DMS153 treated with DMSO at 0.1 percent for 48 hours (cell line): ENCODE measurements at regions not wholly inside any gene's neighbourhood (a gene's known extent, or its start where the extent isn't known, plus 50 kb on each side); places are given as distances from the start of the nearest gene placed in this dataset.

Source experiments
- DNase-seq: peaks from one replicate; lab custom pipeline; 2025; ENCODE audit not compliant: unreplicated experiment; lab: John Stamatoyannopoulos, UW

DNA sequence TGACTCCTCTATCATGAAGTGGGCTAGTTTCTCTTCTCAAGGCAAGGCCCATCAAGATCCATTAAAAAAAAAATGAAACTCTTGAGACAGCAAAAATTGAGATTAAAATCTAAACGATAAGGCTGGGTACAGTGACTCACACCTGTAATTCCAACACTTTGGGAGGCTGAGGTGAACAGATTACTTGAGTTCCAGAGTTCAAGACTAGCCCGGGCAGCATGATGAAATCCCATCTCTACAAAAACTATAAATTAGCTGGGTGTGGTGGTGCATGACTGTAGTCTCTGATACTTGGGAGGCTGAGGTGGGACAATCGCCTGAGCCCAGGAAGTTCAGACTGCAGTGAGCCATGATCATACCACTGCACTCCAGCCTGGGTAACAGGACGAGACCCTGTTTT lies 226.5 kb upstream of the SOX5 start:
- DNase-seq, result no peak

- DNase-seq, result no peak
Measured at GRCh38 chr12:24175284-24175683, 225.8 kb upstream of the SOX5 start.

GRCh38 chr12:24173067-24173466 lies 223.6 kb upstream of the SOX5 start:
- no peak for DNase-seq

- no peak for DNase-seq
Measured at GRCh38 chr12:24172773-24173066, 223.2 kb upstream of the SOX5 start.

DNA sequence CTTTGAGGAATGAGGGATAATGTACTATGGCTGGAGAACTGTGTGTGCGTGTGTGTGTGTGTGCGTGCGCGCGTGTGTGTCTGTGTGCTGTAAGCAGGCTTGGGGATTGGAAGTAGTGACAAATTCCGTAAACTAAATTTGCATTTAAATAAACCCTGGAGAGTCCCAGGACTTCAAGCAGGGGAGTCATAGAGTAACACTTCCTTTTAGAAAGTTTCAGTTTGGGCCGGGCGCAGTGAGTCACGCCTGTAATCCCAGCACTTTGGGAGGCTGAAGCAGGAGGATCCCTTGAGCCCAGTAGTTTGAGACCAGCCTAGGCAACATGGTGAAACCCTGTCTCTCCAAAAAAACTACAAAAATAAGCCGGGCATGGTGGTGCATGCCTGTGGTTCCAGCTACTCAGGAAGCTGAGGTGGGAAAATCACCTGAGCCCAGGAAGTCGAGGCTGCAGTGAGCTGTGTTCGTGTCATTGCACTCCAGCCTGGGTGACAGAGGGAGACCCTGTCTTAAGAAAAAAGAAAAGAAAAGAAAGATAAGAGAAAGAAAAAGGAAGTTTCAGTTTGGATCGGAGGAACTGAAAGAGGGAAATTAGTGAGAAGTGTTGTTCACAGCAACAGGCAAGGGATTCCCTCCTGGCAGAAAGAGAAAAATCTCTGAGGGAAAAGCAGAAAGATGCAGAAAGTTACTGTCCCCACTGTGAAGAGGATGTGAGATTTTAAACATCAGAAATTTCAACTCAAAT lies 222.7 kb upstream of the SOX5 start:
- no peak for DNase-seq

DNA sequence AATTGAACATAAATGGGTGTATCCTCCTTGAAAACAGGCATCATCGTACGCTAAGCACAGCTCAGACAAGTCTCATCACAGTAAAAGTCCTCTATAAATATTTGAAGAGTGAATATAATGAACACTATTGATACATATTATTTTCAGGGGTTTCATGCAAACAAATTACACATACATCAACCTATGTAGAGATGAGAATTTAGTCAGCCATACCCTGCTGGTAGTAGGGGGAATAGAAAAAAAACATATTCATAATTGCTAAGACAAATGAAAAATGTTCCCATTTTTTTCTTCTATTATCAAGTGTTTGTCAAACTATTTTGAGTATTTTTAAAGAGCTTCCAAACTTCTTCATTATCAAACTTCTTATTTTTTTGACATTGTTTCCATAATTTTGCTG lies 205.6 kb upstream of the SOX5 start:
- no peak for DNase-seq

DNA sequence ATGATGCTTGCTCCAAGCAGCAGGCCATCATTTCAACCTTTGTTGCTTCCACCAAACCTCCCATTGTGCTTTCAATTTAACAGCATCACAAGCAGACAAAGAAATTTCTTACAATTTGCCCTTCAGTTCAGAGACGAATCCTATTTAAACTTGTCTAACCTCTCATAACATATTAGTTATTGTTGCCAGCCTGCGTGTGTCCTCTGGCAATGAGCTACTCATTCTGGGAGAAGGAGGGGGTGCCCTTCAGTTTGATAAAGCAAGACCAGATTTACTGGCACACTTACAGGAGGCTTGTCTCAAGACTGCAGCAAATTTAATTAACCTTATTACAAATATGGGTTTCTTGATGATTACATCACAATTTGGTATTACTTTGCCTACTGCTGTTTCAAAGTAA lies 203.6 kb upstream of the SOX5 start:
- DNase-seq, result no peak

GRCh38 chr12:24152270-24152669 lies 202.8 kb upstream of the SOX5 start:
- DNase-seq, result no peak

- DNase-seq, result no peak
Measured at GRCh38 chr12:24143928-24144327, 194.5 kb upstream of the SOX5 start.

DNA sequence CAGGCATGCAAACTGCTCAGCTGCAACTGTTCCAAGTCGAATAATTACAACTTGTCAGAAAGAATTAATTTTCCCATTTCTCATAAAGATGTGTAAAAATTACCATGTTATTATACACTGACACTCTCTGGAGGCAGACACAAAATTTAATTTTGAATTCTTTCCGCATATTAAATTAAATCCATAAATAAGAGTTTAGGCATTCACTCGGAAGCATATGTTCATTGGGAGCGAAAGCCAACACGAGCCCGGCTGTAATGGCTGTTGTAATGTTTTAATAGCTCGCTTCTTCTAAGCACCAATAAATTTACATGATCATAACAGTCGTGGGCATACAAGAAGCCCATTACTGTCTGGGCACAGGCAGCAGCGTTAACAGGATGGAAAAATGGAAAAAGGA lies 189.6 kb upstream of the SOX5 start:
- no peak for DNase-seq

DNA sequence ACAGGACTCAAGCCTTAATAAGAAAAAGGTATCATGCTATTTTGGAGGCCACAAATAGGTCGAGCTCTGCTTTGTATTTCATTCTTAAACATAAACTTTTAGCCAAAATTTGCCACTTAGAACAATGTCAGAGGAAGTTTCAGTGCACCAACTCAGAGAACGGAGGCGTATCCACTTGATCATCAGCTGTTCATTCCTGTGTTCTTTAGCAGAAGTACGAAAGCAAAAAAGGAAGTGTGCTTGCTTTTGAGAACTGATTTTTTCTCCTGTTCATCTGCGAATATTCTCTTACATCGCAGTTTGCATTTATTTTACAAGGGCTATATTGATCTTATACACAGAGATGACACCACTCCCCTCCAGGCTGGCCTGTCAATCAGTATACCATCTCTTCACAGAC lies 188.6 kb upstream of the SOX5 start:
- no peak for DNase-seq

- no peak for DNase-seq
Measured at GRCh38 chr12:24135158-24135850, 185.8 kb upstream of the SOX5 start.

GRCh38 chr12:24134092-24134491 lies 184.6 kb upstream of the SOX5 start:
- DNase-seq, result no peak

DNA sequence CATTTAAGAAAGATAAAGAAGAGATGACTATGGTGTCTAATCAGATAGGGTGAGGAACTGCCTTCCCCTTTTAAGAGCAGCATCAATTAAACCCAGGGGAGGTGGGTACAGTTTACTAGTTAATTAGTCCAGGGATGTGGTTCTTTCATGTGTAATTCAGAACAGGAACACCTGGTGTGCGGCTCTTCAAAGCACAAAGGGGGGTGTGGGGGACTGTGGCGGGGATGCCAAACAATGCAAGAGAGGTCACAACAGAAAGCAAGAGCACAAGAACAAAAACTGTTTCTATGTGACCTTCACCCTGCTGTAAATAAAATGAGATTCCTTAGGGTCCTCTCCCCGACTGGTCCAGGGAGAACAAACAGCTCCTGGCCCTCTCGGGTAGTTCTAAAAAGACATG lies 183.9 kb upstream of the SOX5 start:
- DNase-seq, result peak; percentile 10

DNA sequence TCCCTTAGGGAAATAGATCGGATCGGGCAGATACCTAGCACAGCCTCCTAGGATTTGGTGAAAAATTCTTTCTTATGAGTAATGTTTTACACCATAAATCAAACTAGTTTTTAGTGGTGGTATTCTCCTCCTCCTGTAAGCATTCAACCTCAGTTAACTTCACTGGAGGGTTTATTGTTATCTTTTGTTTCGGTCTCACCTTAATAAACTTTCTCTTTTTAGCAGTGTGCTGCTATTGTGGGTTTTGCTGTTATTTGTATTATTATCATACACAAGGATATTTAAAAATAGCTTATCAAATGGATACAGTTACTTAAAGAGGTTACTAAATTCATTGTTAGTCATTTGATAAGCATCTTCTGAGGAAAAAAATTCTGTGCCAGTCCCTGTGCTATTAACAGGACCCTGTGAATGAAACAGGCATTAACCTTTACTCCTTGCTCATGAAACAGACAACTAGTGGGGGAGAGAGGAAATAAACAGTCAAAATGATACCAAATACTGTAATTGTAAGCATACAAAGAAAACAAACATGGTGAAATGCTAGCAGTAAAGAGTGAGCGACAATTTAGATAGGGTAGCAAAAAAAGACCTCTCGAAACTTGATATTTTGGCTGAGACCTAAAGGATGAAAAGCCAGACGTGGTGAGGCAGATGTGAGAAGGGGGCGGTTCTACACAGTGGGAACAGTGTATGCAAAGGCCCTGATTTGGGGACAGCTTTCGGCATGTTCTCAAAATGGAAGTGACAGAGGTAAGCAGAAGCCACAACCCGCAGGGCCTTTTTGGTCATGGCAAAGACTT lies 178.7 kb upstream of the SOX5 start:
- no peak for DNase-seq

DNA sequence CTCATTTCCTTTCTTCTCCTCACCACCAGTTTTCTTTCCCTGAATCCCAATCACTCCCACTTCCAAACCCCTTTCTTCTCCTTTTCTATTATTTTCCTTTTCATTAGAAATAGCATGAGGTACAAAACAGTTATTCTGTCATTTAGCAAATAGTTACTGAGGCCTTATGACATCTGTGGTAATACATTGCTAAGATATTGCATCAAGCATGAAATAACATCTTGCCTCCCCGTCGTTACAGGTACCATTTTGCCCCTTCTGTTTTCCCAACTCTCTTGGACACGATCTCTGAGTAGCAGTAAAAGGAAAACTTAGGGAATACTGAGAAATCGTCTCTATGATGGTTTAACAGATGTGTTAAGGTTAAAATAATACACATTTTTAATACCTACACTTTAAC lies 175.8 kb upstream of the SOX5 start:
- no peak for DNase-seq

GRCh38 chr12:24121911-24122310 lies 172.4 kb upstream of the SOX5 start:
- no peak for DNase-seq

DNA sequence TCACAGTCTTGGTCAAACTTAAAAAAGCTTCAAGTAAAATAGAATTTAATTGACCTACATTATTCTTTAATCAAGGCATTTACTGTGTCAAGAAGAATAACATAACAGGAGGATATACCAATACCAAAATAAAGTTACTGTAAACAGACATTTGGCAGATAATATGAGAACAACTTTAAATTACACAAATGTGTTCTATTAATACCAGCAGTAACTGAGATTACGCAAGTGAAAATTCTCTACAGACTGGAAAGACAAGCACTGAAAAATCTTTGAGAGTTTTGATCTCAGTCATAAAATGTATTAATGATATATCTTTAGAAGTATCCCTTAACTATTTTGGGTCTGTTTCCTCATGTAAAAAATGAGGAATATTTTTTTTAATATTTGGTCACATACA lies 169.2 kb upstream of the SOX5 start:
- DNase-seq, result no peak

DNA sequence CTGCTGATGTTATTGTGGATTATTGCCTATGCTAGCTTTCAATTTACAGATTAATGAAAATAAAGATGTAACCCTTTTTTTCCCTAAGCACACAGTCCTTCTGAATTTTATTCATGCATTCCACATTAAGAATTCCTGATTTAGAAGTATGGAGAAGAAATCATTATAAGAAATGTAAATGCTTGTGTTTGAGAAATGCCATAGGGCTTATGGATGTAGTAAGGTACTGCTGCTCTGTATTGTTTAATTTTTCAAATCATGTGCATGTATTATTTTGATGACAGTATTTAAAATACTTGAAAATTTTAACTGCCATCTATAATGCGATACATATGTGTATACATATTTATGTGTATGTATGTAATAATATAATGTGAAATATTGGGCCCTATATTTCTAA lies 167.1 kb upstream of the SOX5 start:
- no peak for DNase-seq

- no peak for DNase-seq
Measured at GRCh38 chr12:24113701-24114100, 164.2 kb upstream of the SOX5 start.

GRCh38 chr12:24111616-24112015 lies 162.1 kb upstream of the SOX5 start:
- DNase-seq, result no peak

DNA sequence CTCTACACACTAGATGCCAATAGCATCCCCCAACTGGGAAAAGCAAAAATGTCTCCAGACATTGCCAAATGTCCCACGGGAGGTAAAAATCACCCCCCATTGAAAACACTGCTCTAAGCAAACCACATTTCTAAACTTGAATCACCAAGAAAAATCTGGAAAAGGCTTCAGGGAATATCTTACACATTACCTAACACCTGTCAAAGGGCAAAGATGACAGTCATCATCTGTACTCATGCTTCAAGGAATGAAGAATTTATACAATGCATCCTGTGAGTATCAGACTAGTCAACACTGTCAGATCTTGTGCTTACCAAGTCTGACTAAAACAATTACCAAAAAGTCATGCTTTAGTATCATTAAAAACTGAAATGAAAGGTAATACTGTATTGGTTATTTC lies 161.6 kb upstream of the SOX5 start:
- DNase-seq, result no peak
